Activated CD8-positive, alpha-beta T cell treated with anti-CD3 and anti-CD28 coated beads, Interleukin-2, amount 10 ng/mL, durations not matched to agents 7 days and 5 days (primary cell): ENCODE measurements at regions not wholly inside any gene's neighbourhood (a gene's known extent, or its start where the extent isn't known, plus 50 kb on each side); places are given as distances from the start of the nearest gene placed in this dataset.

ENCODE experiments used
- ATAC-seq: fragments of 150-1000 bp; cut with Tn5 transposase; one replicate; pipeline ENCODE4 v1.10.0; 2021; ENCODE audit warnings: moderate library complexity
- CTCF ChIA-PET: fragments of 350-600 bp; sonication (Branson Sonifier 250); formaldehyde crosslinking; loops from one replicate; lab custom pipeline; 2021; ENCODE audit warnings: antibody characterized with exemption; lab: Charles Lee
- POLR2A ChIA-PET: fragments of 350-600 bp; sonication (Branson Sonifier 250); formaldehyde crosslinking; loops from one replicate; lab custom pipeline; 2021; ENCODE audit warnings: antibody characterized with exemption; lab: Charles Lee
- DNase-seq: peaks from one replicate; pipeline ENCODE4 v3.0.0-alpha.2; 2020
- H3K27ac Mint-ChIP-seq: one replicate; pipeline ENCODE4 v1.8.0; 2021; ENCODE audit warnings: mild to moderate bottlenecking, mixed read lengths
- H3K27me3 Mint-ChIP-seq: one replicate; pipeline ENCODE4 v1.8.0; 2021; ENCODE audit warnings: low read depth, mixed read lengths
- H3K36me3 Mint-ChIP-seq: one replicate; pipeline ENCODE4 v1.8.0; 2021; ENCODE audit warnings: low read depth, mixed read lengths
- H3K4me1 Mint-ChIP-seq: one replicate; pipeline ENCODE4 v1.8.0; 2021; ENCODE audit warnings: low read depth, mixed read lengths
- H3K4me3 Mint-ChIP-seq: one replicate; pipeline ENCODE4 v1.8.0; 2021; ENCODE audit warnings: mild to moderate bottlenecking, mixed read lengths
- H3K9me3 Mint-ChIP-seq: one replicate; pipeline ENCODE4 v1.8.0; 2022; ENCODE audit warnings: mixed read lengths; ENCODE audit not compliant: insufficient read depth

DNA sequence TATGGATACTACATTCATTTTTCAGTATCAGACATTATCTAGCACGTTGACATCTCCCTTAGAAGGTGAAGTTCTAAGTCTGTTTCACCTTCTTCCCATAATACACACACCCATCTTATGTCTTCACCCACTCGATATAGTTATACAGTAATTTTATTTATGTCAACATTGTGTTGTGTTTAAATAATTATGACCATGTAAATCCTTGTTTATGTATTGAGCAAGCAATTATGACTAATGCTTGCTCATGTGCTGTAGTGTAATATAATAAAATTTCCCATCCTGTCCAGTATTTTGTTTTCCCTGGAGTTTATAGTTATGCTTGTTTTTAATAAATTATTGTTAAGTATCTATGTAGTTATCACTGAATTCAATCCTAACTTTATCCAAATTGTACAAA, 163.2 kb downstream of the MTX2 start:
- no peak overlapping the region for H3K4me3 Mint-ChIP-seq
- POLR2A ChIA-PET = no interaction called here
- no peak for ATAC-seq
- DNase-seq = no peak
- CTCF ChIA-PET = interaction anchor here (1.0 kb wide), 1 partner anchor 23 kb away, joined by 7 read pairs; no protein-coding TSS in a partner anchor
- no peak overlapping the region for H3K27ac Mint-ChIP-seq
- peaks cover 3% of the 10 kb centered on the region for H3K9me3 Mint-ChIP-seq
- peaks cover 7% of the 10 kb centered on the region for H3K4me1 Mint-ChIP-seq
- H3K27me3 Mint-ChIP-seq = peaks cover 8% of the 10 kb centered on the region
- H3K36me3 Mint-ChIP-seq = no peaks in the 10 kb centered on the region

DNA sequence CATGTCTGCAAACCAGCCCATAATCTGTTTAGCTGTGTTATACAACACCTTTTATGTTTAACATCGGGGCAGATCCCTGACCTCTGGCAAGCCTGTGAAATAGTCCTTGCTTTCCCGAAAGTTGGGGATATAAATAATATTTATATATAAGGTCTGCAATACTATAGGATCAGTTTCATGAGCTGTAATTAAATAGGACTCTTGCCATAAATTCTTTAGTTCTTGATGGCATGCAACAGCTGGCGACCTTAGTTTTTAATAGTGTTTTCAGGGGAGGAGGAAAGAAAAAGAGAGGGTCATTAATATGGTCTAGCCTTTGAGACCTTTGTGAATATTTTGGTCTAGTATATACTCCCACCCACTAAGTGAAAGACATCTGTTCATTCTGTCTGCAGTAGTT, 166.5 kb downstream of the MTX2 start:
- DNase-seq = no peak
- ChIA-PET POLR2A (no interaction called here), CTCF (no interaction called here)
- H3K9me3 Mint-ChIP-seq = no peaks in the 10 kb centered on the region
- H3K4me1 Mint-ChIP-seq = peaks cover 3% of the 10 kb centered on the region
- no peak for ATAC-seq
- peaks cover 11% of the 10 kb centered on the region for H3K27me3 Mint-ChIP-seq
- no peak overlapping the region for H3K4me3 Mint-ChIP-seq
- no peak overlapping the region for H3K27ac Mint-ChIP-seq
- H3K36me3 Mint-ChIP-seq = no peaks in the 10 kb centered on the region

DNA sequence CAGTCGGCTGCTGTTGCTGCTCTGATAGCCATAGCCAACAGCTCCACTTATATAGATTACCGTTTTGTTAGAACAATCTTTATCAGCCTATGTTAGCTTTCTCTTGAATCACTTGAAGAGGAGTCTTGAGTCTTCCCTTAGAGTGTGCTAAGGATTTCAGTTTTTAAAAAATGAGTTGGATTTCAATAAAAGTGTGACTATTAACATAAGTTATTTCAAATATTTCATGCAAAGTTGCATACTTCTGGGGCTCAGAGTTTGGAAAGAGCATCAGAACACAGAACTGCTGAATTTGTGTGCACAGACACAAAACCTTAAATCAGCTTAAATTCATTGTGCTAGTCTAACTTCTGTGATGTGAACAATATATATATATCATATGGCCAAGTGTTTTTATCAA, 174.7 kb downstream of the MTX2 start:
- Mint-ChIP-seq H3K27ac (no peak overlapping the region), H3K27me3 (peaks cover 6% of the 10 kb centered on the region), H3K36me3 (no peaks in the 10 kb centered on the region), H3K4me1 (no peaks in the 10 kb centered on the region), H3K9me3 (no peaks in the 10 kb centered on the region), H3K4me3 (no peak overlapping the region)
- DNase-seq = no peak
- ChIA-PET POLR2A (no interaction called here), CTCF (interaction anchor here (1.1 to 4.4 kb wide), 2 partner anchors 9 to 12 kb away, joined by 3 to 49 read pairs; no protein-coding TSS in a partner anchor)
- ATAC-seq = no peak

DNA sequence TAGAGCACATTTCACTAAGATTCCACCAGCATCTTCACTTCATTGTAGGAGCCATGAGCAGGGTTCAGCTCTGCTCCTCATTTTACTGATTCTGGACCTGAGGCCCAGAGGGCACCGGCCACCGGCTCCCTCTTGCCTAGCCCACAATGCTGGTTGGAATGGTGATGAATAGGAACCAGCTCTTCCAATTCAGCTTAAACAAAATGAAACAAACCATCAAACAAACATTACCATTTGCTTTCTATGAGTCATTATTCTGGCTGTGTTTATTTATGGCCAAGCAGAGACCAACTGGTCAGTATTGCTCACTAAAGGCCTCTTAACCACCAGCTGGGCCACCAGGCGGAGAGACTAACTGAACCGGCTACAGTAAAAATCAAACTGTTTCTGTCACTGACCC, 176.7 kb downstream of the MTX2 start:
- H3K36me3 Mint-ChIP-seq = no peaks in the 10 kb centered on the region
- ChIA-PET POLR2A (no interaction called here), CTCF (interaction anchor here (1.0 to 4.4 kb wide), 6 partner anchors 9 to 319 kb away, joined by 3 to 49 read pairs (median 4); no protein-coding TSS in a partner anchor)
- no peaks in the 10 kb centered on the region for H3K9me3 Mint-ChIP-seq
- no peaks in the 10 kb centered on the region for H3K4me1 Mint-ChIP-seq
- no peak overlapping the region for H3K4me3 Mint-ChIP-seq
- peaks cover 2% of the 10 kb centered on the region for H3K27me3 Mint-ChIP-seq
- DNase-seq (no peak), ATAC-seq (no peak)
- no peak overlapping the region for H3K27ac Mint-ChIP-seq

DNA sequence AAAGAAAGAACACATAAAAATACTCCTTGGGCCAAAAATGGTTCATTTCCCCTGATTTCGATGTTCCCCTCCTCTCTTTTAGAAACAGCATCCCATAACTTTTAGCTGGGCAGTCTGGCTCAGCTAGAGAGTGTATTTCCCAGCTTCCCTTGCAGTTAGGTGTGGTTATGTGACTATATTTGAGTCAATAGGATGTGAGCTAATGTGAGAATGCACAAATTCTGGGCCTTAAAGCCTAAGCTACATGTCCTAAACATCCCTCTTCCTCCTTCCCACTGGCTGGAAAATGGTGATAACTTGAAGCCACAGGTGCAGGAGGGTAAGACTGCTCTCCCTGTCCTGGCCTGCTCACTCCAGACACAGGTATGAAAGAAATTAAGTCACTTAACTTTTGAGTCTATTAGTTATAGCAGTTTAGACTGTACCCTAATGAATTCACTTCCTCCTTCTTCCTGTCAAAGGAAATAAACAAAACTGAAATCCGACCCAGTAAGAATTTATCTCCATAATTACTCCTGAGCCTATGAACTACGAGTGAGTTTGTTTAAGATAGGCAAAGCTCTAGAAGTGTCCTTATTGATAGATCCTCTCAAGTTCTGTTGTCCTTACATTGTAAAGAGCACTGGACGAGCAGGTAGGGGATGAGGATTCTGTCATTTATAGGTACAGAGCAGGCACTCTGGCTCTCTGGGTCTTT, 177.6 kb downstream of the MTX2 start:
- ChIA-PET CTCF (interaction anchor here (1.4 to 4.4 kb wide), 4 partner anchors 9 to 320 kb away, joined by 3 to 49 read pairs (median 8); no protein-coding TSS in a partner anchor), POLR2A (no interaction called here)
- Mint-ChIP-seq H3K27ac (no peak overlapping the region), H3K4me3 (no peak overlapping the region), H3K36me3 (no peaks in the 10 kb centered on the region), H3K27me3 (peaks cover 2% of the 10 kb centered on the region), H3K4me1 (no peaks in the 10 kb centered on the region), H3K9me3 (no peaks in the 10 kb centered on the region)
- ATAC-seq = no peak
- DNase-seq = no peak

DNA sequence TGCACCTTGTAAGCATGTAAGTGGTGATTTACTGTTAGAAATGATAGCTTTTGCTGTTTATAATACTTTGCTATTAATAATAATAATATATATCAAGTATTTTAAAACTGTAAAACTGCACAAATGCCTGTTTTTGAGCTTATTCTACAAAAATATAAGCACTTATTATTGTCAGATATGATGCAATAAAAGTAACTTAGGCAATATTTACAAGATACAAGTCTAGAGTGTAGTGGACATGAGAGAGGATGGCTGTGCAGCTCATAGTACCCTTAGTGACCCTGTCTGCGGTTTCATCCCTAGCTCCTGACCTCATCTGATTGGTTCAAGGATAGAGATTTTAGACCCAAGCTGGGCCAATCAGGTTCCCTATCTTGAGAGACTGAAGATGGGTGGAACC, 178.4 kb downstream of the MTX2 start:
- no peaks in the 10 kb centered on the region for H3K36me3 Mint-ChIP-seq
- no peak overlapping the region for H3K4me3 Mint-ChIP-seq

DNA sequence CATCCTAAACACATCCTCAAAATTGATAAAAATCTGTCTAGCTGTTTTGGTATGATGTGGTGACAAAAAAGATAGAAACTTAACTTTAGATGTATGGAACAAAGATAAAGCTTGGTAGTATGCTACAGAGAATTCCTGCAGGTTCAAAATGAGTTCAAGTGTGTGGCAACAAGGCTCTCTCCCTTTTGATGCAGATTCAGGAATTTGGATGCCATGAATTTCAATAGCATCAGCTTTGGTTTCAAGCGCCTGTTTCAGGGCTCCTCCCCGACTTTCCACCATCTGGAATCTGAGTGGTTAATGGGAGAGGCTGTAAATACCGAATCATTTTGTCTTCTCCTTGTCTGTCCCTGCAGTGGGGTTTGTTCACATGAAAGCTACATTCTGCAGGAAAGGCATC, 180.6 kb downstream of the MTX2 start:
- DNase-seq (no peak), ATAC-seq (no peak)
- Mint-ChIP-seq H3K27me3 (peaks cover 8% of the 10 kb centered on the region), H3K4me3 (no peak overlapping the region), H3K27ac (no peak overlapping the region), H3K4me1 (no peaks in the 10 kb centered on the region), H3K9me3 (no peaks in the 10 kb centered on the region), H3K36me3 (no peaks in the 10 kb centered on the region)
- ChIA-PET POLR2A (no interaction called here), CTCF (interaction anchor here (1.2 to 5.1 kb wide), 2 partner anchors 105 to 309 kb away, joined by 4 to 14 read pairs; no protein-coding TSS in a partner anchor)

More for the DNA sequence above, 178.4 kb downstream of the MTX2 start:
- ChIA-PET POLR2A (no interaction called here), CTCF (interaction anchor here (0.6 to 4.4 kb wide), 3 partner anchors 8 to 307 kb away, joined by 3 to 49 read pairs (median 11); no protein-coding TSS in a partner anchor)
- H3K27me3 Mint-ChIP-seq = peaks cover 2% of the 10 kb centered on the region
- ATAC-seq (no peak), DNase-seq (no peak)
- no peaks in the 10 kb centered on the region for H3K4me1 Mint-ChIP-seq
- H3K27ac Mint-ChIP-seq = no peak overlapping the region
- no peaks in the 10 kb centered on the region for H3K9me3 Mint-ChIP-seq

DNA sequence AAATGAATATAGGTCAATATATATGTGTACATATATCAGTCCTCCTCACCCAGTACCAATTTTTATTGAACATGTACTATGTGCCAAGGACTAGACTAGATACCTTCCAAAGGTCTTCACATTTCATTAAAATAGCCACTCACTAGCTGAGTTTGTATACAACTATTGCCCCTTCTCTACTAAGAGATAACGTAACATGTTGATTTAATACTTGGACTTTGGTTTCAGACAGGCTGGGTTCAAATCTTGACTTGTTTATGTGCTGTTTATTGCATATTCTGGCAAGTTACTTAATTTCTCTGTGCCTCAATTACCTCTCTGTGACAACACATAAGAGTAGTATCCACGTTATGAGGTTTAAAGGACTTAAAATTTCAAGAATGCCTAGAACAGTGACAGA, 184.5 kb downstream of the MTX2 start:
- Mint-ChIP-seq H3K36me3 (no peaks in the 10 kb centered on the region), H3K4me3 (no peak overlapping the region), H3K27me3 (peaks cover 11% of the 10 kb centered on the region), H3K4me1 (no peaks in the 10 kb centered on the region), H3K9me3 (no peaks in the 10 kb centered on the region), H3K27ac (no peak overlapping the region)
- no peak for DNase-seq
- ATAC-seq = no peak
- ChIA-PET CTCF (interaction anchor here (0.8 to 7.0 kb wide), 13 partner anchors 8 to 351 kb away, joined by 3 to 89 read pairs (median 13); partner anchors contain the start of gene MTX2), POLR2A (no interaction called here)

DNA sequence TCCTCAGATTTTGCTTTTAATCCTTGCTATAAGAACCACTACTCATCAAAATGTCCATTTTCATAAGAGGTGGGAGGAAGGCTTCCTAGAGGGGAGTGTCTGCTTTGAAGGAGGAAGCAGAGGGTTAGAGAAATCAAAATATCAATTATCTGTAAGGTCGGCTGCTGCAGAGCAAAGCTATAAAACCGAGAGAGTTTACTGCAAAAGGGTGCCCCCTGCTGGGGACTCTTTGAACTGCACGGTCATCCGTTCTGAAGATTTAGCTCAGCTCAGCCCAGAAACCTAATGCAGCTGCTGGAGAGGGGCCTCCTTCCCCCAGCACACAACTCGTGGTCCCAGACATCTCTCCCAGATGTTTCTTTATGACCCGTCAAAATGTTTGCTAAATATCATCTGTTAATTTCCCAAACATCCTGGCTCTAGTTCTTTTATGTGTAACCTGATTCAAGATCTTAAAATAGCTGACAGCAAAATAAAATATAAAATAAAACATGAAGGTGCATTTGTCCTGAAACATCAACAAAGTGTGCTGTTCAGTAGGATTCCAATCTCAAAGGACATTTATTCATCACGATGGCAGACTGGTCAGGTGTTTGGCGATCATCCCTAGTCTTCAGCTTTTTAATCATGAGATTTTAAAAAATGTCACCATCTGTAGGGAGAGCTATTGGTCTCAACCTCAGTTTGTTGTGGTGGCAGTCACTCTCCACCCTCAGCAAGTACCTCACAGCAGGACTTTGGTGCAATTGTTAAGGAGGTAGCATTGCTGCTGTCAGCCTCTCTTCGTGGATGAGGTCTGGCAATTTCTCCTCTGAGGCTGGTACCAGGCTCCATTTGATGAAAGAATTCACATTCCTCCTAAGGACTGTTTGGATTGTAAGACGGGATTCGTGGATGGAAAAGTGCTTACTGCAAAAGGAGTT, 185.9 kb downstream of the MTX2 start:
- ChIA-PET POLR2A (interaction anchor here (1.1 kb wide), 1 partner anchor 328 kb away, joined by 6 read pairs; no protein-coding TSS in a partner anchor), CTCF (interaction anchor here (0.5 to 7.0 kb wide), 79 partner anchors 8 to 822 kb away, joined by 3 to 89 read pairs (median 4); partner anchors contain the start of genes HOXD3, HOXD4 and MTX2)
- peak; percentile 65 for ATAC-seq
- H3K9me3 Mint-ChIP-seq = no peaks in the 10 kb centered on the region
- H3K4me1 Mint-ChIP-seq = no peaks in the 10 kb centered on the region
- no peak overlapping the region for H3K27ac Mint-ChIP-seq
- H3K36me3 Mint-ChIP-seq = no peaks in the 10 kb centered on the region
- H3K4me3 Mint-ChIP-seq = no peak overlapping the region
- peaks cover 14% of the 10 kb centered on the region for H3K27me3 Mint-ChIP-seq
- peak; percentile 87 for DNase-seq

DNA sequence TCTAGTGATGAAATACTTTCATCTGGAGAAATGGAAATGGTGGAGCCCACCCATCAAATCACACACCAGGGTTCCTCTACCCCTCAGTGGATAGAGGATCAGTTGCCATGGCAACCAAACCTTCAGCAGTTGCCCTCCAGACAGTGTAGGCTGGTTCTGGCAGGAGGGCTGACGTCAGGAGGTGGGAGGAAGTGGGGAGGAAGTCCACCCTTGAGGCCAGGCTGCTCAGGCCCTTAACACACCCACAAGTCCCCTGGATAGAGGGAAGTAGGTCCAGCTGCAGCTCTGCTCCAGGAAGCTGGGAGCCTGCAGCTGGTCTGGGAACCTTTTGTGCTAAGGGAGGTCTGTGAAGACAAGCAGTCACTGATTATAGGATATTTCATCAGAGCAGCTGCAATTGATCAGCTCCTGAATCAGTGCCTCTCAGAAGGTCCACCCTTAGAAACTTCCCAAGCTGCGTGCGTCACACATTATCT, 186.6 kb downstream of the MTX2 start:
- no peaks in the 10 kb centered on the region for H3K9me3 Mint-ChIP-seq
- H3K4me1 Mint-ChIP-seq = no peaks in the 10 kb centered on the region
- no peaks in the 10 kb centered on the region for H3K36me3 Mint-ChIP-seq
- ATAC-seq (peak; percentile 46), DNase-seq (no peak)
- H3K27me3 Mint-ChIP-seq = peaks cover 16% of the 10 kb centered on the region
- ChIA-PET CTCF (interaction anchor here (0.8 to 7.0 kb wide), 33 partner anchors 7 to 692 kb away, joined by 3 to 89 read pairs (median 5); partner anchors contain the start of genes HOXD4 and MTX2), POLR2A (no interaction called here)
- no peak overlapping the region for H3K4me3 Mint-ChIP-seq
- no peak overlapping the region for H3K27ac Mint-ChIP-seq

DNA sequence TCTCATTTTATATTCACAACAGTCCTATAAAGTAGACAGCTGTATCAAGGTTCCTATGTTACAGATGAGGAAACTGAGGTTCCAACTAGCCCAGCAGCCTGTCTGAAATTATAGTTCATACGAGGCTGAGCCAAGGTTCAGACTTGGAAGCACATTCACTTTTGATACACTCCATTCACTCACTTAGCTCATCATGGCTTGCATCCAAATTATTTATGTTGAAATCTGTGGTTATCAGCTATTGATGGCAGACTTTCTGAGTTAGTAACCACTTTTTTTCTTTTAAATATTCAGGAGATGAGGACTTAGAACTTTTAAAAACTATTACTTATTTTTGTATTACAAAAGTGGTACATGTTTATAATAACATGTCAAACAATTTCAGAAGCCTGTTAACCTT, 188.2 kb downstream of the MTX2 start:
- CTCF ChIA-PET = interaction anchor here (0.7 to 7.0 kb wide), 5 partner anchors 97 to 330 kb away, joined by 3 to 89 read pairs (median 4); no protein-coding TSS in a partner anchor
- H3K27me3 Mint-ChIP-seq = peaks cover 22% of the 10 kb centered on the region
- H3K4me1 Mint-ChIP-seq = no peaks in the 10 kb centered on the region
- no peak for ATAC-seq
- H3K4me3 Mint-ChIP-seq = no peak overlapping the region
- no peak for DNase-seq
- H3K27ac Mint-ChIP-seq = no peak overlapping the region
- POLR2A ChIA-PET = no interaction called here
- H3K36me3 Mint-ChIP-seq = no peaks in the 10 kb centered on the region
- no peaks in the 10 kb centered on the region for H3K9me3 Mint-ChIP-seq
